IMR-90 (cell line): ENCODE measurements at regions not wholly inside any gene's neighbourhood (a gene's known extent, or its start where the extent isn't known, plus 50 kb on each side); places are given as distances from the start of the nearest gene placed in this dataset.

ENCODE experiments used
- ATAC-seq: fragments of 200-7000 bp; cut with Tn5 transposase; 2 replicates; pipeline ENCODE4 v1.9.1; 2020; ENCODE audit warnings: low read depth, mild to moderate bottlenecking, moderate library complexity
- BruUV-seq: library from RNA; stranded (reverse); fragments of 400-500 nt; replicated peaks from 2 replicates; lab custom pipeline; 2021; lab: Mats Ljungman, UMichigan
- CTCF ChIA-PET: fragments of 300-600 bp; formaldehyde crosslinking; extraction: SDS; loops from one replicate; lab custom pipeline; 2021; ENCODE audit warnings: antibody characterized with exemption; lab: Yijun Ruan, JAX
- POLR2A ChIA-PET: fragments of 300-600 bp; sonication (Branson Sonifier 250); formaldehyde crosslinking; loops from one replicate; lab custom pipeline; 2022; ENCODE audit warnings: antibody characterized with exemption; ENCODE audit not compliant: unreplicated experiment; lab: Charles Lee
- DNase-seq: peaks from one replicate; pipeline ENCODE4 v3.0.0; 2013
- H2AFZ ChIP-seq: replicated peaks from 2 replicates; pipeline ENCODE3; 2013; ENCODE audit warnings: low read length, mild to moderate bottlenecking; ENCODE audit not compliant: poor library complexity
- H2AK5ac ChIP-seq: 2 replicates; pipeline ENCODE4 v1.6.1; 2013; ENCODE audit warnings: low read depth, low read length, inconsistent platforms
- H2AK9ac ChIP-seq: replicated peaks from 2 replicates; pipeline ENCODE3; 2013; ENCODE audit warnings: mild to moderate bottlenecking, low read depth, low read length, moderate library complexity; ENCODE audit not compliant: poor library complexity
- H2BK120ac ChIP-seq: 2 replicates; pipeline ENCODE4 v1.6.1; 2013; ENCODE audit warnings: low read depth, low read length, inconsistent platforms
- H2BK15ac ChIP-seq: 3 replicates; pipeline ENCODE4 v1.6.1; 2013; ENCODE audit warnings: low read depth, low read length, inconsistent platforms
- H2BK20ac ChIP-seq: 2 replicates; pipeline ENCODE4 v1.6.1; 2013; ENCODE audit warnings: low read depth, mild to moderate bottlenecking, inconsistent platforms, low read length, moderate library complexity
- H2BK5ac ChIP-seq: 2 replicates; pipeline ENCODE4 v1.6.1; 2013; ENCODE audit warnings: mild to moderate bottlenecking, low read depth, low read length, inconsistent platforms; ENCODE audit not compliant: poor library complexity, severe bottlenecking
- H3K14ac ChIP-seq: replicated peaks from 2 replicates; pipeline ENCODE4 v1.6.1; 2013; ENCODE audit warnings: low read depth, low read length, inconsistent platforms
- H3K18ac ChIP-seq: 2 replicates; pipeline ENCODE4 v1.6.1; 2013; ENCODE audit warnings: low read depth, low read length, control low read depth
- H3K23ac ChIP-seq: 2 replicates; pipeline ENCODE4 v1.6.1; 2013; ENCODE audit warnings: low read depth, low read length, inconsistent platforms
- H3K27ac ChIP-seq: 2 replicates; pipeline ENCODE4 v1.5.1; 2013; ENCODE audit warnings: mild to moderate bottlenecking, control low read depth, low read length; ENCODE audit not compliant: insufficient read depth
- H3K27me3 ChIP-seq: 2 replicates; pipeline ENCODE4 v1.6.1; 2013; ENCODE audit warnings: low read length; ENCODE audit not compliant: control insufficient read depth, insufficient read depth
- H3K36me3 ChIP-seq: 2 replicates; pipeline ENCODE4 v1.6.1; 2013; ENCODE audit warnings: low read length, mixed read lengths; ENCODE audit not compliant: control insufficient read depth, insufficient read depth
- H3K4ac ChIP-seq: 2 replicates; pipeline ENCODE4 v1.6.1; 2013; ENCODE audit warnings: low read depth, low read length, inconsistent platforms
- H3K4me1 ChIP-seq: 2 replicates; pipeline ENCODE4 v1.6.1; 2013; ENCODE audit warnings: low read length, mixed read lengths; ENCODE audit not compliant: control insufficient read depth, insufficient read depth
- H3K4me2 ChIP-seq: 2 replicates; pipeline ENCODE4 v1.6.1; 2013; ENCODE audit warnings: low read depth, mild to moderate bottlenecking, control low read depth, low read length, moderate library complexity
- H3K4me3 ChIP-seq: 2 replicates; pipeline ENCODE4 v1.5.1; 2013; ENCODE audit warnings: low read depth, mild to moderate bottlenecking, control low read depth, low read length, moderate library complexity; ENCODE audit not compliant: insufficient read depth
- H3K56ac ChIP-seq: 2 replicates; pipeline ENCODE4 v1.6.1; 2013; ENCODE audit warnings: low read length, inconsistent platforms; ENCODE audit not compliant: insufficient read depth; ENCODE audit errors: extremely low read depth
- H3K79me1 ChIP-seq, 2 experiments: 2 replicates each; pipeline ENCODE4 v1.6.1; 2013; ENCODE audit warnings: low read length in 2 of 2, inconsistent platforms in 1 of 2, low read depth in 1 of 2
- H3K9ac ChIP-seq: 2 replicates; pipeline ENCODE4 v1.6.1; 2013; ENCODE audit warnings: low read depth, low read length, control low read depth
- H3K9me1 ChIP-seq: 2 replicates; pipeline ENCODE4 v1.6.1; 2013; ENCODE audit warnings: low read length, inconsistent platforms; ENCODE audit not compliant: insufficient read depth
- H3K9me3 ChIP-seq: 2 replicates; pipeline ENCODE4 v1.6.1; 2013; ENCODE audit warnings: low read length; ENCODE audit not compliant: control insufficient read depth, insufficient read depth
- H4K20me1 ChIP-seq: 2 replicates; pipeline ENCODE4 v1.6.1; 2013; ENCODE audit warnings: low read length, inconsistent platforms; ENCODE audit not compliant: insufficient read depth
- H4K5ac ChIP-seq: 2 replicates; pipeline ENCODE4 v1.6.1; 2013; ENCODE audit warnings: mild to moderate bottlenecking, low read depth, low read length, control low read depth
- H4K8ac ChIP-seq, 2 experiments: 2 replicates each; pipeline ENCODE4 v1.6.1; 2013; ENCODE audit warnings: low read depth in 2 of 2, low read length in 2 of 2, control low read depth in 1 of 2, inconsistent platforms in 1 of 2
- H4K91ac ChIP-seq: 2 replicates; pipeline ENCODE4 v1.6.1; 2013; ENCODE audit warnings: low read depth, low read length, inconsistent platforms; ENCODE audit not compliant: insufficient read depth
- BHLHE40 ChIP-seq: fragments of 150-350 bp; IDR thresholded peaks from 2 replicates; pipeline ENCODE4 v1.6.1; 2016; ENCODE audit warnings: mild to moderate bottlenecking, low read depth, low read length
- CEBPB ChIP-seq: IDR thresholded peaks from 2 replicates; pipeline ENCODE4 v1.6.1; 2012; ENCODE audit warnings: low read depth, low read length, improper control_type of control experiment
- CHD1 ChIP-seq: IDR thresholded peaks from 2 replicates; pipeline ENCODE4 v1.6.1; 2012; ENCODE audit warnings: low read depth, low read length, improper control_type of control experiment
- FOS ChIP-seq: fragments of 150-350 bp; IDR thresholded peaks from 2 replicates; pipeline ENCODE4 v1.6.1; 2016; ENCODE audit warnings: low read depth, low read length
- MAFK ChIP-seq: IDR thresholded peaks from 2 replicates; pipeline ENCODE4 v1.6.1; 2012; ENCODE audit warnings: low read depth, low read length, improper control_type of control experiment
- MAZ ChIP-seq: IDR thresholded peaks from 2 replicates; pipeline ENCODE4 v1.6.1; 2012; ENCODE audit warnings: low read depth, mild to moderate bottlenecking, low read length, improper control_type of control experiment, moderate library complexity, borderline replicate concordance
- MXI1 ChIP-seq: IDR thresholded peaks from 2 replicates; pipeline ENCODE4 v1.6.1; 2012; ENCODE audit warnings: low read depth, mild to moderate bottlenecking, low read length, moderate library complexity, borderline replicate concordance
- NFE2L2 ChIP-seq: fragments of 150-350 bp; IDR thresholded peaks from 2 replicates; pipeline ENCODE4 v1.6.1; 2016; ENCODE audit warnings: low read depth, mild to moderate bottlenecking, low read length
- POLR2A ChIP-seq: IDR thresholded peaks from 2 replicates; pipeline ENCODE4 v1.6.1; 2012; ENCODE audit warnings: mild to moderate bottlenecking, low read depth, low read length
- RAD21 ChIP-seq: IDR thresholded peaks from 2 replicates; pipeline ENCODE4 v1.6.1; 2012; ENCODE audit warnings: low read length, improper control_type of control experiment
- RCOR1 ChIP-seq: IDR thresholded peaks from 2 replicates; pipeline ENCODE4 v1.6.1; 2012; ENCODE audit warnings: mild to moderate bottlenecking, low read length, improper control_type of control experiment; ENCODE audit not compliant: insufficient replicate concordance
- RFX5 ChIP-seq: IDR thresholded peaks from 2 replicates; pipeline ENCODE4 v1.8.0; 2012; ENCODE audit warnings: low read depth, mild to moderate bottlenecking, low read length, moderate library complexity
- SMC3 ChIP-seq: fragments of 150-350 bp; IDR thresholded peaks from 2 replicates; pipeline ENCODE4 v1.6.1; 2016; ENCODE audit warnings: low read depth, mild to moderate bottlenecking, antibody characterized with exemption, low read length, moderate library complexity
- WGBS, 2 experiments: methylation state at CpG; one replicate each; pipeline versions ENCODE4 v1.1.5 to v1.1.7; 2013; ENCODE audit warnings: missing lambda C conversion rate in 2 of 2; ENCODE audit not compliant: insufficient read length in 1 of 2; ENCODE audit errors: extremely low coverage in 2 of 2; 5-methylcytosine and 5-hydroxymethylcytosine counted together
- dilution Hi-C: fragments of 300-500 bp; cut with HindIII; formaldehyde crosslinking; loops from one replicate; pipeline ENCODE4 v1.14.3; 2018; ENCODE audit warnings: low sequenced_read_pairs; ENCODE audit not compliant: unreplicated experiment
- in situ Hi-C: fragments of 300-500 bp; cut with MboI; formaldehyde crosslinking; loops from 3 replicates; pipeline ENCODE4 v1.14.3; 2019; ENCODE audit warnings: low sequenced_read_pairs, inconsistent platforms, mixed read lengths
- intact Hi-C: fragments of 100-400 bp; cut with micrococcal nuclease; formaldehyde crosslinking; loops from 2 replicates; pipeline ENCODE4 v1.10.0; 2022
- TF ChIP-seq, protein P1 (sequence below): conservative IDR thresholded peaks from 2 replicates; pipeline ENCODE4 v1.5.1; 2012; ENCODE audit warnings: mild to moderate bottlenecking, low read depth, low read length, improper control_type of control experiment
- TF ChIP-seq, protein P2 (sequence below): fragments of 150-350 bp; IDR thresholded peaks from 2 replicates; pipeline ENCODE4 v1.6.1; 2016; ENCODE audit warnings: low read depth, mild to moderate bottlenecking, low read length, moderate library complexity, borderline replicate concordance
- TF ChIP-seq, protein P3 (sequence below): fragments of 150-350 bp; IDR thresholded peaks from 2 replicates; pipeline ENCODE4 v1.6.1; 2017; ENCODE audit warnings: mild to moderate bottlenecking, antibody characterized with exemption, low read length, low read depth

DNA sequence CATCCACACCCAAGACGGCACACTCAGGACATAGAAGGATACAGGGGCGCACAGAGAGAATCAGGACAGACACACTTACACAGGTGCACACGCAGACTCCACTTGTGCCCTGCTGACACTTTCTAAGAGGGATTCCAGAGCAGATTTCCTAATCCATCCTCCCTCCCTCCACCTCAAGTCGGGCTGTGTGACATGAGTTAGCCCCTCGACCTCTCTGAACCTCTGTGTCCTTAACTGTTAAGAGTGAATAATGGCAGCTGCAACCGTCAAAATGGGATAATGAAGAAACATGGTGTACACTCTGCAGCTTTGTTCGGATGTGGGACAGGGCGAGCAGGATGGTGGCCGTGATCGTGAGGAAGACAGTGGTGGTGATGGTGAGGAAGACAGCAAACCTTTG is 100.1 kb downstream of the CPN2 start:
- Histone ChIP-seq H4K91ac (no peak overlapping the region), H3K36me3 (no peaks in the 10 kb centered on the region), H3K56ac (no peak overlapping the region), H2BK5ac (no peak overlapping the region), H3K4me1 (peaks cover 3% of the 10 kb centered on the region; the same call in 1 of the 2 replicates), H3K27ac (no peak overlapping the region), H2AK9ac (no peak overlapping the region), H3K9me1 (no peaks in the 10 kb centered on the region), H4K8ac (no peak overlapping the region), H3K18ac (no peak overlapping the region), H2AFZ (no peak overlapping the region), H2AK5ac (no peak overlapping the region), H2BK15ac (no peak overlapping the region), H4K5ac (no peak overlapping the region), H3K9me3 (no peaks in the 10 kb centered on the region), H4K20me1 (no peaks in the 10 kb centered on the region), H3K4ac (no peak overlapping the region), H3K14ac (no peak overlapping the region), H2BK20ac (no peak overlapping the region), H2BK120ac (no peak overlapping the region), H3K23ac (no peak overlapping the region), H3K4me2 (no peak overlapping the region; the same call in 1 of the 2 replicates), H3K27me3 (peaks cover 69% of the 10 kb centered on the region), H3K79me1 (no peaks in the 10 kb centered on the region), H3K4me3 (no peak overlapping the region), H3K9ac (no peak overlapping the region)
- dilution Hi-C loops: no loop called here
- BruUV-seq: no TSS peak
- DNase-seq: no peak
- in situ Hi-C loops: no loop called here
- no peak for ATAC-seq
- WGBS, 2 experiments: 44% methylated on average over 8 of the region's 10 CpGs; no CpG with 5 or more reads in 1 of the 2 experiments
- ChIA-PET POLR2A (no interaction called here), CTCF (interaction anchor here (0.6 kb wide), 1 partner anchor 16 kb away, joined by 3 read pairs; no protein-coding TSS in a partner anchor)
- intact Hi-C loops: no loop called here
- TF ChIP-seq, protein P1, sequence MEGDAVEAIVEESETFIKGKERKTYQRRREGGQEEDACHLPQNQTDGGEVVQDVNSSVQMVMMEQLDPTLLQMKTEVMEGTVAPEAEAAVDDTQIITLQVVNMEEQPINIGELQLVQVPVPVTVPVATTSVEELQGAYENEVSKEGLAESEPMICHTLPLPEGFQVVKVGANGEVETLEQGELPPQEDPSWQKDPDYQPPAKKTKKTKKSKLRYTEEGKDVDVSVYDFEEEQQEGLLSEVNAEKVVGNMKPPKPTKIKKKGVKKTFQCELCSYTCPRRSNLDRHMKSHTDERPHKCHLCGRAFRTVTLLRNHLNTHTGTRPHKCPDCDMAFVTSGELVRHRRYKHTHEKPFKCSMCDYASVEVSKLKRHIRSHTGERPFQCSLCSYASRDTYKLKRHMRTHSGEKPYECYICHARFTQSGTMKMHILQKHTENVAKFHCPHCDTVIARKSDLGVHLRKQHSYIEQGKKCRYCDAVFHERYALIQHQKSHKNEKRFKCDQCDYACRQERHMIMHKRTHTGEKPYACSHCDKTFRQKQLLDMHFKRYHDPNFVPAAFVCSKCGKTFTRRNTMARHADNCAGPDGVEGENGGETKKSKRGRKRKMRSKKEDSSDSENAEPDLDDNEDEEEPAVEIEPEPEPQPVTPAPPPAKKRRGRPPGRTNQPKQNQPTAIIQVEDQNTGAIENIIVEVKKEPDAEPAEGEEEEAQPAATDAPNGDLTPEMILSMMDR: no peak
- no peak for TF ChIP-seq MXI1
- no peak for TF ChIP-seq CEBPB
- TF ChIP-seq, protein P2, sequence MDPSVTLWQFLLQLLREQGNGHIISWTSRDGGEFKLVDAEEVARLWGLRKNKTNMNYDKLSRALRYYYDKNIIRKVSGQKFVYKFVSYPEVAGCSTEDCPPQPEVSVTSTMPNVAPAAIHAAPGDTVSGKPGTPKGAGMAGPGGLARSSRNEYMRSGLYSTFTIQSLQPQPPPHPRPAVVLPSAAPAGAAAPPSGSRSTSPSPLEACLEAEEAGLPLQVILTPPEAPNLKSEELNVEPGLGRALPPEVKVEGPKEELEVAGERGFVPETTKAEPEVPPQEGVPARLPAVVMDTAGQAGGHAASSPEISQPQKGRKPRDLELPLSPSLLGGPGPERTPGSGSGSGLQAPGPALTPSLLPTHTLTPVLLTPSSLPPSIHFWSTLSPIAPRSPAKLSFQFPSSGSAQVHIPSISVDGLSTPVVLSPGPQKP: no peak
- TF ChIP-seq POLR2A: no peak
- TF ChIP-seq RFX5: no peak
- TF ChIP-seq MAZ: no peak
- no peak for TF ChIP-seq NFE2L2
- TF ChIP-seq CHD1: no peak
- TF ChIP-seq RAD21: no peak
- no peak for TF ChIP-seq MAFK
- no peak for TF ChIP-seq RCOR1
- TF ChIP-seq SMC3: no peak
- TF ChIP-seq, protein P3, sequence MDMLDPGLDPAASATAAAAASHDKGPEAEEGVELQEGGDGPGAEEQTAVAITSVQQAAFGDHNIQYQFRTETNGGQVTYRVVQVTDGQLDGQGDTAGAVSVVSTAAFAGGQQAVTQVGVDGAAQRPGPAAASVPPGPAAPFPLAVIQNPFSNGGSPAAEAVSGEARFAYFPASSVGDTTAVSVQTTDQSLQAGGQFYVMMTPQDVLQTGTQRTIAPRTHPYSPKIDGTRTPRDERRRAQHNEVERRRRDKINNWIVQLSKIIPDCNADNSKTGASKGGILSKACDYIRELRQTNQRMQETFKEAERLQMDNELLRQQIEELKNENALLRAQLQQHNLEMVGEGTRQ: no peak
- TF ChIP-seq BHLHE40: no peak
- no peak for TF ChIP-seq FOS
